Smooth muscle cell (in vitro differentiated cells): ENCODE measurements at regions not wholly inside any gene's neighbourhood (a gene's known extent, or its start where the extent isn't known, plus 50 kb on each side); places are given as distances from the start of the nearest gene placed in this dataset.

Experiments used
- DNase-seq: peaks from one replicate; lab custom pipeline; 2025; ENCODE audit not compliant: unreplicated experiment; lab: John Stamatoyannopoulos, UW
- H2AFZ ChIP-seq: fragments of 200-600 bp; sonication (generic); 2 replicates; pipeline ENCODE4 v1.6.0; 2016; ENCODE audit warnings: antibody characterized with exemption, low read depth, mild to moderate bottlenecking
- H3F3A ChIP-seq: fragments of 200-600 bp; sonication (generic); 2 replicates; pipeline ENCODE4 v1.6.0; 2017; ENCODE audit warnings: antibody characterized with exemption, low read depth
- H3K27ac ChIP-seq: fragments of 200-600 bp; sonication (generic); 2 replicates; pipeline ENCODE4 v1.5.1; 2016; ENCODE audit warnings: low read depth, mild to moderate bottlenecking
- H3K27me3 ChIP-seq: fragments of 200-600 bp; sonication (generic); 2 replicates; pipeline ENCODE4 v1.6.1; 2016; ENCODE audit warnings: low read depth, mild to moderate bottlenecking
- H3K36me3 ChIP-seq: fragments of 200-600 bp; sonication (generic); 2 replicates; pipeline ENCODE4 v1.5.1; 2016; ENCODE audit warnings: low read depth
- H3K4me1 ChIP-seq: fragments of 200-600 bp; sonication (generic); 2 replicates; pipeline ENCODE4 v1.5.1; 2016; ENCODE audit warnings: low read depth
- H3K4me2 ChIP-seq: fragments of 200-600 bp; sonication (generic); 2 replicates; pipeline ENCODE4 v1.6.0; 2016; ENCODE audit warnings: mild to moderate bottlenecking
- H3K4me3 ChIP-seq: fragments of 200-600 bp; sonication (generic); 2 replicates; pipeline ENCODE4 v1.5.1; 2016; ENCODE audit warnings: mild to moderate bottlenecking
- H3K79me2 ChIP-seq: fragments of 200-600 bp; sonication (generic); 2 replicates; pipeline ENCODE4 v1.6.0; 2016; ENCODE audit warnings: low read depth, mild to moderate bottlenecking
- H3K9ac ChIP-seq: fragments of 200-600 bp; sonication (generic); 2 replicates; pipeline ENCODE4 v1.6.0; 2016; ENCODE audit warnings: low read depth
- H3K9me3 ChIP-seq: fragments of 200-600 bp; sonication (generic); replicated peaks from 2 replicates; pipeline ENCODE4 v1.5.1; 2016; ENCODE audit warnings: low read depth
- H4K20me1 ChIP-seq: fragments of 200-600 bp; sonication (generic); 2 replicates; pipeline ENCODE4 v1.6.0; 2016; ENCODE audit warnings: low read depth
- WGBS: methylation state at CpG from one replicate; pipeline ENCODE4 v1.1.7; 2016; ENCODE audit warnings: low lambda C conversion rate; 5-methylcytosine and 5-hydroxymethylcytosine counted together
- TF ChIP-seq, protein P1 (sequence below): fragments of 200-600 bp; sonication (generic); IDR thresholded peaks from 2 replicates; pipeline ENCODE4 v1.5.1; 2017; ENCODE audit warnings: borderline replicate concordance, mild to moderate bottlenecking, antibody characterized with exemption; ENCODE audit not compliant: insufficient read depth, poor library complexity, severe bottlenecking

DNA sequence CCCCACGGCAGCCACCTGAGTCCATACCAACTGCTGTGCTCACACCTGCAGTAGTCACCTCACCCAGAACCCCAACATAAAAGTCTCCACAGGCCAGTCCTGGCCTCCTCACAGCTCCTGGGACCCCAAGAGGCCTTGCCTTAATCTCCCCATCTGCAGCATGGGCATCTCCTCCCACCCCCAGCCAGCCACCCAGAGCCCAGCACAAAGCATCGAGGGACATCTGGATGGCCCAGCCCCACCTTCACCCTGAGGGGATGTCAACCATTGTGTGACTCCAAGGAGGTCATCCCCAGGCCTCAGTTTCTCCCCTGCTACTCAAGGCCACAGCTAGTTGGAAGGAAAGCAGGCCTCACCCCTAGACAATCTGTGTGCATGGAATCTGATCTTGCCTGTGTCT, 1775.3 kb downstream of the TP53TG3F start:
- TF ChIP-seq, protein P1, sequence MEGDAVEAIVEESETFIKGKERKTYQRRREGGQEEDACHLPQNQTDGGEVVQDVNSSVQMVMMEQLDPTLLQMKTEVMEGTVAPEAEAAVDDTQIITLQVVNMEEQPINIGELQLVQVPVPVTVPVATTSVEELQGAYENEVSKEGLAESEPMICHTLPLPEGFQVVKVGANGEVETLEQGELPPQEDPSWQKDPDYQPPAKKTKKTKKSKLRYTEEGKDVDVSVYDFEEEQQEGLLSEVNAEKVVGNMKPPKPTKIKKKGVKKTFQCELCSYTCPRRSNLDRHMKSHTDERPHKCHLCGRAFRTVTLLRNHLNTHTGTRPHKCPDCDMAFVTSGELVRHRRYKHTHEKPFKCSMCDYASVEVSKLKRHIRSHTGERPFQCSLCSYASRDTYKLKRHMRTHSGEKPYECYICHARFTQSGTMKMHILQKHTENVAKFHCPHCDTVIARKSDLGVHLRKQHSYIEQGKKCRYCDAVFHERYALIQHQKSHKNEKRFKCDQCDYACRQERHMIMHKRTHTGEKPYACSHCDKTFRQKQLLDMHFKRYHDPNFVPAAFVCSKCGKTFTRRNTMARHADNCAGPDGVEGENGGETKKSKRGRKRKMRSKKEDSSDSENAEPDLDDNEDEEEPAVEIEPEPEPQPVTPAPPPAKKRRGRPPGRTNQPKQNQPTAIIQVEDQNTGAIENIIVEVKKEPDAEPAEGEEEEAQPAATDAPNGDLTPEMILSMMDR: no peak
- Histone ChIP-seq H3K4me3 (no peak overlapping the region), H4K20me1 (no peaks in the 10 kb centered on the region), H3K36me3 (no peaks in the 10 kb centered on the region), H3K27ac (no peak overlapping the region), H3K9ac (no peak overlapping the region), H3K4me2 (no peak overlapping the region), H3K9me3 (no peaks in the 10 kb centered on the region), H3K79me2 (no peaks in the 10 kb centered on the region), H3K27me3 (no peaks in the 10 kb centered on the region), H3K4me1 (no peaks in the 10 kb centered on the region), H2AFZ (no peak overlapping the region), H3F3A (no peaks in the 10 kb centered on the region)
- WGBS: 56% methylated on average over 2 of the region's 2 CpGs
- DNase-seq: no peak

DNA sequence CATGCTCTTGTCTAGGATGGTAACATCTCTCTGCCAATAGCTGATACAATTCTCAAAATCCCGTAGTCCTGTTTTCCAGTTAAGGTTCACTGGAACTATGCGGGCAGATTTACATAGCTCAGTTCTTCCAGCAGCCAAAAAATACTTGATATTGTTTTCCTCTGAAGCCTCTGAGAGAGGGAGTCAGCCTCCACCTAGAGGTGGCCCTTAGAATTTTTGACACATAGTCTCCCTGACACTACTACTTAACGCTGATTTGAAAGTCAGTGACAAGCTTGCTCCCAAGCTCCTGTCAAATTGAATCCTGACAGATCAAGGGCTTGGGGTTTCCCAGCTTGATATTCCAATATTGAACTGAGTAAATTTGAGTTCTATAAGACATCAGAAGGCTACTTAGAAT, 1780.1 kb downstream of the TP53TG3F start:
- no peaks in the 10 kb centered on the region for H3K4me1 ChIP-seq
- no peaks in the 10 kb centered on the region for H4K20me1 ChIP-seq
- TF ChIP-seq, protein P1: no peak
- no peak overlapping the region for H3K27ac ChIP-seq
- H3K9ac ChIP-seq: no peak overlapping the region
- no peaks in the 10 kb centered on the region for H3K79me2 ChIP-seq
- H3K36me3 ChIP-seq: no peaks in the 10 kb centered on the region
- no peak overlapping the region for H2AFZ ChIP-seq
- H3K4me2 ChIP-seq: no peak overlapping the region
- no peaks in the 10 kb centered on the region for H3K27me3 ChIP-seq
- 74% methylated on average over 3 of the region's 3 CpGs for WGBS
- no peaks in the 10 kb centered on the region for H3F3A ChIP-seq
- no peak for DNase-seq
- no peaks in the 10 kb centered on the region for H3K9me3 ChIP-seq
- no peak overlapping the region for H3K4me3 ChIP-seq

DNA sequence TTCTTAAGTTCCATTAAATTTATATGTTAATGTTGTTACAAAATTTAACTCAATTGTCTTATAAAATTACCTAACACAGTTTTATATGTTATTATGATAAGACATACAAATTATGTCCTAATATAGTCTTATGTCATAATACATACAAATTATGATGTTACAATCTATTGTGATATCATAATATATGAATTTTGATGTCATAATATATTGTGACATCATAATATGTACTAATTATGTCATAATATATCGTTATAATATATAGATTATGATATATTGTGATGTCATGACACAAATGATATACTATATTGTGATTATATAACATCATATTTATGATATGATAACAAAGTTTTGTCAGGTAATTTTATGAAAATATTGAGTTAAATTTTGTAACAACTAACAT, 1789.6 kb downstream of the TP53TG3F start:
- no peaks in the 10 kb centered on the region for H3K4me1 ChIP-seq

DNA sequence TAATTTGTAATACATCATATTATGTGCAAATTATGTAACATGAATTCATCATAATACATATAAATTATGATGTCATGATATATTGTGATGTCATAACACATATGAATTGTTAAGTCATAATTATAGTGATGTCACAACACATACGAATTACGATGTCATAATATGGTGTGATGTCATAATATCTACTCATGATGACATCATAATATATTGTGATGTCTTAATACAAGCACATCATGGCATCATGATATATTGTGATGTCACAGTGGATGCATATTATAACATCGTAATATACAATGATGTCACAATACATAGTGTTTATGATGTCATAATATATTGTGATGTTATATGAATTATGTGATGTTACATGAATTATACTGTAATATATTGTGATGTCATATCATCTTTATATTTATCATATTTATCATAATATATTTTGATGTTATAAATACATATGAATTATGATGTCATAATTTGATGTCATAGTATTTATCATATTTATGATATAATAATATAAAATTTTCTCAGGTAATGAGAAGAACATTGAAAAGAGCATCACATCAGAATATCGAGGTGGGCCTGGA, 1793.0 kb downstream of the TP53TG3F start:
- Histone ChIP-seq H3K4me1 (no peaks in the 10 kb centered on the region), H2AFZ (no peak overlapping the region), H3K9me3 (peaks cover 9% of the 10 kb centered on the region), H3K27me3 (no peaks in the 10 kb centered on the region), H3K9ac (no peak overlapping the region), H4K20me1 (no peaks in the 10 kb centered on the region), H3K4me3 (no peak overlapping the region), H3K27ac (no peak overlapping the region), H3F3A (no peaks in the 10 kb centered on the region), H3K79me2 (no peaks in the 10 kb centered on the region), H3K4me2 (no peak overlapping the region), H3K36me3 (no peaks in the 10 kb centered on the region)
- 79% methylated on average over 4 of the region's 4 CpGs for WGBS
- DNase-seq: no peak
- TF ChIP-seq, protein P1: no peak

More for the DNA sequence above, 1789.6 kb downstream of the TP53TG3F start:
- Histone ChIP-seq H3K79me2 (no peaks in the 10 kb centered on the region), H3K9me3 (peaks cover 7% of the 10 kb centered on the region), H4K20me1 (no peaks in the 10 kb centered on the region), H2AFZ (no peak overlapping the region), H3K36me3 (no peaks in the 10 kb centered on the region), H3F3A (no peaks in the 10 kb centered on the region), H3K27ac (no peak overlapping the region), H3K27me3 (no peaks in the 10 kb centered on the region), H3K9ac (no peak overlapping the region), H3K4me2 (no peak overlapping the region), H3K4me3 (no peak overlapping the region)
- TF ChIP-seq, protein P1: no peak
- WGBS: 20% methylated on average over 1 of the region's 1 CpG
- no peak for DNase-seq
